H7 (cell line): ENCODE measurements at regions not wholly inside any gene's neighbourhood (a gene's known extent, or its start where the extent isn't known, plus 50 kb on each side); places are given as distances from the start of the nearest gene placed in this dataset.

Experiments used
- DNase-seq: peaks from one replicate; pipeline ENCODE4 v3.0.0; 2012
- H3K27me3 ChIP-seq: 2 replicates; pipeline ENCODE4 v1.6.0; 2011; ENCODE audit warnings: mild to moderate bottlenecking, low read length; ENCODE audit not compliant: control insufficient read depth, insufficient read depth
- H3K36me3 ChIP-seq: replicated peaks from 2 replicates; pipeline ENCODE4 v1.5.1; 2011; ENCODE audit warnings: low read length; ENCODE audit not compliant: control insufficient read depth, insufficient read depth
- H3K4me3 ChIP-seq: 2 replicates; pipeline ENCODE4 v1.5.1; 2011; ENCODE audit warnings: low read depth, mild to moderate bottlenecking, control low read depth, low read length, moderate library complexity; ENCODE audit not compliant: insufficient read depth

DNA sequence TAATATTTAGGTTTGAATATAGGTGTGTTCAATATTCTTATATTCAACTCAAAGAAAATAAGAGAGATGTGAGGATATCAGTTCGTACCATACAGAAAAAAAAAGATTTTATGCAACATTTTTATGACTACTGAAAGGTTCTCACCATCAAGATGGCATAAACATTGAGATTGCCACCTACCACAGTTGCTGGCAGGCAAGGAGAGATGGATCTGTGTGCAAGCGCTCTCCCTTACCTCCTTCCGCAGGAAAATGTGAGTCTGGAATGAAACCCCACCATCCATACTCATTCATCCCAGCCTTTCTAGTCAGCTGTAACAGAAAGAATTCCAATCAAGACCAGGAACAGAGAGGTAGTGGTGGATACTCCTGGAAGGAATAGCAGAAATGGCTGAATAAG is 376.9 kb downstream of the PPP3CA start:
- no peaks in the 10 kb centered on the region for H3K27me3 ChIP-seq
- no peaks in the 10 kb centered on the region for H3K36me3 ChIP-seq
- no peak for DNase-seq
- no peak overlapping the region for H3K4me3 ChIP-seq

DNA sequence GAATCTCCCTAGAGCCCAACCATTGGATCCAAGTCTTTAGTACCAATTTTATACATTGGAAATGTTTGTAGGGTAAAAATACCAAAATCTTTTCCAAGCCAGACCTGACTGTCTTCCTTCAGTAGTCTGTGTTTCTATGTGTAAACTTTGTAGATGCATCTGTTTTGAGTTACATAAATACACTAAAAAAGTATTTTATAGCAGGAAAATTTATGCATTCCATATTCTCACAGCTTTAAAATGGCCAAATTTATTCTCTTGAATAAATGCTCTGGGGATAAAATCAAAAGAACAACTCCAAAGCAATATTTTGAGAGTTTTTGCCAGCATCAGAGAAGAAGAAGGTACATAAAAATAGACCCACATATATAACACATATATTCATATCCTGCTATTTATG is 377.4 kb downstream of the PPP3CA start:
- Histone ChIP-seq H3K27me3 (no peaks in the 10 kb centered on the region), H3K36me3 (no peaks in the 10 kb centered on the region), H3K4me3 (no peak overlapping the region)
- DNase-seq: no peak

DNA sequence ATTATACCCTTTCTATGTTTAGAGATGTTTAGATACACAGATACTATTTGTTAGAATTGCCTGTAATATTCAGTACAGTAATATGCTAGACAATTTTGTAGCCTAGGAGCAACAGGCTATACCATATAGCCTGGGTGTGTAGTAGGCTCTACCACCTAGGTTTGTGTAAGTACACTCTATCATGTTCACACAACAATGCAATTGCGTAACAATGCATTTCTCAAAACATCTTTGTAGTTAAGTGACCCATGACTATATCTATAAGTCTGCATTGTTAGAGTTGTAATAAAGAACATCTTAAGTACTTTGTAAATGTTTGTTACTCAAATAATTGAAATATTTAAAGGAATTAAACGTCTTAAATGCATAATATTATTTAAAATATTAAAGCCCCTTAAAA is 379.3 kb downstream of the PPP3CA start:
- H3K36me3 ChIP-seq: no peaks in the 10 kb centered on the region
- H3K27me3 ChIP-seq: no peaks in the 10 kb centered on the region
- DNase-seq: no peak
- H3K4me3 ChIP-seq: no peak overlapping the region

DNA sequence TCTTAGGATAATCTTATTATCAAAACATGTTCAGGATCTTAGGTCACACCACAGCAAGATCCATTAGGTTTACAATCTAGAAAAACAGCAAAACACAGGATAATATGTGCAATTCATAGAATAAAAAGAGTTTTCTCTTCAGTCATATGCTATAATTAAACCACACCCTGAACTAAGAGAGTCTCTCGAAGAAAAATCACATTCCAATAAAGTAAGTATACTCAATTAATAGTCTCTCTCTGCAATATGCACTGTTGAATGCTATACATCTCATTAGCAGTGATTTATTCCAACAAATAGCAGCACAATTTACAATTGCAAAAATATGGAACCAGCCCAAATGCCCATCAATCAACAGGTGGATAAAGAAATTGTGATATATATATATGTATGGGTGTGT is 383.7 kb downstream of the PPP3CA start:
- DNase-seq: no peak
- Histone ChIP-seq H3K4me3 (no peak overlapping the region), H3K36me3 (no peaks in the 10 kb centered on the region), H3K27me3 (no peaks in the 10 kb centered on the region)

DNA sequence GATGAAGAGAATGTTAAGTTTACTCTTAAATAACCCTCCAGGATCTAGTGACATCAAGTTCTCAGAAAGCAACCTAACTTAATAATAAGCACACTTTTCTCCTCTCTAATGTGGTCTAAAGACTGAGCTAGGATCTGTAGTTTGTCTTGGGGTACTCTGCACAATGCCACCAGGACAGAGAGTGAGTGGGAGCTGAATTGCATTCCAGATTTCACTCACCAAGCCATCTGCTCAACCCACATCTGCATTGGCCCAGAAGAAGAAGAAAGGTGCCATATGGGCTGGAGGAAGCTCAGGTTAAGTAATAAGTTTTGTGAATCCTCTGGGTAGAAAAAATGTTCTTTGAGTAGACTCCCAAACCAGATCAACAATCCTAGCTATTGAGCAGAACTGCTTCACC is 384.6 kb downstream of the PPP3CA start:
- no peak for DNase-seq
- Histone ChIP-seq H3K27me3 (no peaks in the 10 kb centered on the region), H3K36me3 (no peaks in the 10 kb centered on the region), H3K4me3 (no peak overlapping the region)

DNA sequence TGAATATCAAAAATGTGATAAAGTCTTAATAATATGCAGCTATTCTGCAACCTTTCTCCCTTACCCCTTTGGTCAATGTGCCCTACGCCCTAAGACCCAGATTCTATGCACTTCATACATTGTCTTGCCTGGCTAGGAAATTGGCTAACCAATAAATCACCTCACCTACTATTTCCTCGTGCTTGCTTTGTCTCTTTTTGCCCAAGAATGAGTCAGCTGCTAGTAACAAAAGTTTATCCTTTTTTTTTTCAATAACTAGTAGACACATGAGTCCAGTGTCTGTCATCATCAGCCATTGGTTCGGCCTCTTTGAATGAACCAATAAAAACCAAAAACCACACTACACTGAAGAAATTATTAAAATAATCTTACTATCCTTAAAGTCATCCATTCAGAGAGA is 387.1 kb downstream of the PPP3CA start:
- Histone ChIP-seq H3K36me3 (no peaks in the 10 kb centered on the region), H3K4me3 (no peak overlapping the region), H3K27me3 (no peaks in the 10 kb centered on the region)
- DNase-seq: no peak

DNA sequence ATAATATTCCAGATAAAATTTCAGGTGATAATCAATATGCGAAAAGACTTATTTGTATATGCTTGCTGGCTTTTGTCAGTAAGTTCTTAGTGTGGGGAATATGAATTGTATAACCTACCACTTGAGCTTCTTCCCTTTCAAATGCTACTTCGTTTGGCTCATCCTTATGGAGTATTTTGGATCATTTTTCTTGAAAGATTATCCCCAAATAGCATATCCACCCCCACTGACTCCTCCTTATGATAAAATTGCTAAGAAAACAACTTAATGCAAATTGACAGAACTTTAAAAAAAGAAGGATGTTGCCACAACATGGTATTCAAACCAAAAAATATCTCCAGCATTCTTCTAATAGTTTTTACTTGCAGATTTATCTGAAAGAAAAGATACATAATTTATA is 393.3 kb downstream of the PPP3CA start:
- no peak for DNase-seq
- no peaks in the 10 kb centered on the region for H3K36me3 ChIP-seq
- H3K4me3 ChIP-seq: no peak overlapping the region
- no peaks in the 10 kb centered on the region for H3K27me3 ChIP-seq

DNA sequence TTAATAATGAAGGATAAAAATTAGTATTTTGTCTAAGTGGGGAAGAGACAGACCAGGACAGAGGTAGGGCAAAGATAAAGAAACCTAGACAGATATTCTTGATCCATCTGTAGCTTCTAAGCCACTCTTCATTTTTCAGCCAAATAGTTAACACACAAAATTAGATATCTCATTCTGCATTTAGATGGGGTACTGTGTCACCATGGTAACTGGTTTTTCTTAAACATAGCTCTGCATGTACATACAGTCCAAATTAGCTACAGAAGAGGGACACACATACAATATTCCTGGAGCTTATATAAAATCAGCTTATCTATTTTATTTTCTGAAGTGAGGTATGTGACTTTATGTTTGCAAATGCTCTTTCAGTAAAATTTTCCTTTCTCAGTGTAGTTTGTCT is 393.7 kb downstream of the PPP3CA start:
- Histone ChIP-seq H3K27me3 (no peaks in the 10 kb centered on the region), H3K4me3 (no peak overlapping the region), H3K36me3 (no peaks in the 10 kb centered on the region)
- no peak for DNase-seq

DNA sequence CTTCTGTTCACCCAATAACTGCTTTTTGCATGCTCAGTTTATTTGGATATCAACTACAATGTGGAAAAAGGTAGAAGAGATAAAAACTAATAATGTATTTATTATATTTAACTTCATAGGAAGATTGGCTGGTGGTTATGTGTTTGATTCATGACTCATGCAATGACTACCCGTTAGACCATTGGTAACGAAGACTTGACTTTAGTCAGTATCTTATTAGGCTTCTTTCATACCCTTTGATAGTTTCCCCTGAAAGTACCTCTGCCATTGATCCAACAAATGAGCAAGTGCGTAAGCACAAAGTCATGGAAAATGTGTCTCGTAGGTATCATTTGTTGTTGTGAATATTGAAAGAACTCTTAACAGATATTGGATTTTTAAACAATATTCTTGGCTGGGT is 394.7 kb downstream of the PPP3CA start:
- no peak overlapping the region for H3K4me3 ChIP-seq
- no peaks in the 10 kb centered on the region for H3K36me3 ChIP-seq
- no peak for DNase-seq
- H3K27me3 ChIP-seq: no peaks in the 10 kb centered on the region

DNA sequence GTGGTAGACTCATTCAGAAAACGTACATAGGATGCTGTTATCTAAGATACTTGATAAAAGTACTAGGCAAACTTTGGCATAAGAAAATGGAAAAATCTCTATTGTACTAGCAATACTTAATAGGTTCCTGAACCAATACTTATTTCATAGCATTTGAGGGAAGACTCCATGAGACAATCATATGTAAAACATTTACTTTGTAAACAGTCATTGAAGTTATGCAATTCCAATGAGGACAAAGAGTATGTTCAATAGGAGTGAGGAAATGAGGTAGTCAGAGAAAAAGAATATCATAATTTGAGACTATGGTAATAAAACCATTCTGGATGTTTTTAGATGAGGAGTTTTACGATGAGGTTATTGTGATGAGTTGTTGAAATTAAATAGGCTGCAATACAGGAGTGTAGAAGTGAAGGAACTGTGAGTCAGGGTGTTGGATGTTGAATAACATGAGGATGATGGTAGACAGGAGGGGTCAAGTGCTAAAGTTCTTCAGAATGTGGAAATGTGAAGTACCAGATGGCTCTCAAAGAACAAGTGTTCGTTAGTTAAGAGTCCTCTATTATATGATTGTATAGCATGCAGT is 397.9 kb downstream of the PPP3CA start:
- no peaks in the 10 kb centered on the region for H3K27me3 ChIP-seq
- no peak overlapping the region for H3K4me3 ChIP-seq
- no peak for DNase-seq
- H3K36me3 ChIP-seq: no peaks in the 10 kb centered on the region

DNA sequence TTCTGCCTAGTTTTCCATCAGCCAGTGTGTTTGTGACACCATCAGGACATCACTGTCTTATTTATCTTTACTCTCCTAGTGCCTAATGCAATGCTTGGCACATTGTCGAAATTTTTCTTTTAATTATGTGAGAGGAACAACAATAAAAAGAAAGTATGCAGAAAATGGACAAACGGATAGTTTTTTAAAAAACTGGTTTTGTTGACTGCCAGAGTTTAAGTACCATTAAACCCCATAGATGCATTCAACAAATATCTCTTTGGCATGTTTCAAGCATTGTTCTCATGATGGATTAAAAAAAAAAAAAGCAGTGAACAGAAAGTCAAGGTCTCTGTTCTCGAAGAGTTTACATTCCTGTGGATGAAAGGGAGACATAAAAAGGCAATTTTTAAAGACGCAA is 398.4 kb downstream of the PPP3CA start:
- Histone ChIP-seq H3K27me3 (no peaks in the 10 kb centered on the region), H3K4me3 (no peak overlapping the region), H3K36me3 (no peaks in the 10 kb centered on the region)
- no peak for DNase-seq

DNA sequence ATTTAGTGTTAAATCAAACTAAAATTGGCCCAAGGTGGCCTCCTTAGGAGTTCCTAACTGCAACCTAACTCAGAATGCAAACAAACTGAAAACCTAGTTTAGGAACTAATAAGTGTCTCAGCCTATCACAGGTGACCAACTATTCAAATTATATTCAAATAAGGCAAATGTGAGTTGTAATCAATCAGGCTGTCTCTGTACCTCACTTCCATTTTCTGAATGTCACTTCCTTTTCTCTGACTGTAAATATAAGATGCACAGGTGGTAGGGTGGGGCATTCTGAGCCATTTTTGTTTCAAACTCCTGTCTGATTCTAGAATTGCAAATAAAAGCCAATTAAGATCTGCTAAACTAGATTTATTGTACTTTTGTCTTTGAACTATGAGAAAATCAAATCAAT is 401.5 kb downstream of the PPP3CA start:
- H3K36me3 ChIP-seq: no peaks in the 10 kb centered on the region
- DNase-seq: no peak
- no peaks in the 10 kb centered on the region for H3K27me3 ChIP-seq
- H3K4me3 ChIP-seq: no peak overlapping the region

DNA sequence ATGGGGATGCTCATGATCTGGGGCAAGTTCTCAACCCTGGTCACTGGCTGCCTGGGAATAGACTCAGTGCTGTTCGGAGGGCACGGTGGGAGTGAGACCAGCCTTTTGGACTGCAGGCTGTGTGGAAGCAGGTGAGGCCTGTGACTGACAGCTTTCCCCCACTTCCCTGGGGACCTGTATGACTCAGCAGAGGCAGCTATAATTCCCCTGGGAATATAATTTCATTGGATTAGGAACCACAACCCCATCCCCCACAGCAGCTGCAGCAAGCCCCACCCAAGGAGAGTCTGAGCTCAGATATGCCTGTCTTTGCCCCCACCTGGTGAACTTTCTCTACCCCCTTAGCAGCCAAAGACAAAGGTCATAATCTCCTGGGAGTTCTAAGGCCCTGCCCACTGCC is 408.6 kb downstream of the PPP3CA start:
- no peak for DNase-seq
- no peak overlapping the region for H3K4me3 ChIP-seq
- no peaks in the 10 kb centered on the region for H3K36me3 ChIP-seq

DNA sequence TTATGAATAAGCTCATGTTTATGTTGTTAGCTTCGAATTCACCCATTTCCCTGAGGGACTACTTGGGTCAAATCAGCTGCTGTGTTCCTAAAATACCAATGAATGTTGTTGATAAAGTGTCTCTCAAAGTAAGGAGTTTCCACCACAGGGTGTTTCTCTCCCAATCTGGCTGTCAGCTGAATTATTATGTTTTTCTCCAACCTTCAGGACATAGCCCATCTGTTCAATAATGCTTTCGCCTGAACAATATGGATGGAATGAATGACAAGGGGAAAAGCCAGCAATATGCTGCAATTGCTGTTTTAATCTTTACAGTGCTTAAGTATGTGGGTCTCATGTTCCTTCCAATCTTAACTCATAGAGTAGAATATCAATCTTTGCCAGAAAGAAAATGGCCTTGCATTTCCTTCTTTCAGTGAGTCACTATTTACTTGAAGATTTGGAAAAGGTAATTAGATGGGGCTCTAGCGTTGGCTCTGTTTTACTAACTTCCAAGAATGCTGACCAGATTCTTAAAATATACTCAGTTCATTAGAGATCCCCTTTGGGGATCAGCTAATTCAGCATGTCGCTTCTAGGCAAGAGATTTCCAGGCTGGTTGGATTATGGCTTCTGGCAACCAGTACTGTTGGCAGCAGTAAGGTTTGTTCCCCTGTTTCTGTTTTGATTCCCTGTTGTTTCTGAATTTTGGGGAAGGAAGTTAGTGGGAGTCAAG is 410.5 kb downstream of the PPP3CA start:
- Histone ChIP-seq H3K4me3 (no peak overlapping the region), H3K36me3 (no peaks in the 10 kb centered on the region), H3K27me3 (no peaks in the 10 kb centered on the region)
- no peak for DNase-seq

More for the DNA sequence above, 408.6 kb downstream of the PPP3CA start:
- no peaks in the 10 kb centered on the region for H3K27me3 ChIP-seq

DNA sequence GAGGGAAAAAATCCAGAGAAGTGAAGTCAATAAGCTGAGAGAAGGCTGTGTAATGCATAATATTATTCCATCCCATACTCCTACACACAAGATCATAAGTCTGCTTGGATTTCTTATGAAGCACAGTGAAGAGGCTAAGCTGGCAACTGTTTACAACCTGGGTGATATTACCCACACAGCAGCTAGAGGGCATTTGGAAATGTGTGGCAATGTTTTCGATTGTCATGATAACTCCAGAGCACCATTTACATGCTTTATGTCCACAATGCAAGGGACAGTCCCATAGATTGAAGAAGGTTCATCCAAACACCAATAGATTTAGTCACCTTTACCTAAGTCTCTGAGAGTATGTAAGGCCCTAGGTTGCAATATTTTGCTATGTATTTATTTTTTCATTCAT is 412.2 kb downstream of the PPP3CA start:
- no peaks in the 10 kb centered on the region for H3K36me3 ChIP-seq
- DNase-seq: no peak
- no peak overlapping the region for H3K4me3 ChIP-seq
- no peaks in the 10 kb centered on the region for H3K27me3 ChIP-seq

DNA sequence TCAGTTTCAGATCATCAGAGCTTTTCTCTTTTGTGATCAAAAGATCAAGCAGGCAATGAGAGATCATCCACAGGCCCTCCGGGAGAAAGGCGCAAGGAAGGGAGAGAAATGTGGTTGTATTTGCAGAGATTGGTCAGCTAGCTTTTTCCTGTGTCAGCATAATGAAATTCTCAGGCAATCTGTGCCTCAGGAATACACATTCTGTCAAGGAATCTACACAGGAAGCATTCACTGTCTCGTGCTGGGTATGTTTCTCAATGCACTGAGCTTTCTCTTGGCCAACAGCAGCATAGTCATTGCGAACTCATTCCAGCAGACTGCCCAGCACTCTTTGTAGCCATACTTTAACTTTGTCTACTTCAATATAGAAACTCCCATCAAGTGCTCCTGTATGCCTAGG is 413.7 kb downstream of the PPP3CA start:
- Histone ChIP-seq H3K27me3 (no peaks in the 10 kb centered on the region), H3K36me3 (no peaks in the 10 kb centered on the region), H3K4me3 (no peak overlapping the region)
- no peak for DNase-seq
